DND-41 (cell line): ENCODE measurements at regions not wholly inside any gene's neighbourhood (a gene's known extent, or its start where the extent isn't known, plus 50 kb on each side); places are given as distances from the start of the nearest gene placed in this dataset.

Experiments
- CTCF ChIP-seq: IDR thresholded peaks from 2 replicates; pipeline ENCODE4 v1.5.1; 2012; ENCODE audit warnings: borderline replicate concordance, low read length, moderate library complexity, mild to moderate bottlenecking; ENCODE audit not compliant: poor library complexity, severe bottlenecking; ENCODE audit errors: extremely low read depth
- EZH2 ChIP-seq: IDR thresholded peaks from 3 replicates; pipeline ENCODE4 v1.6.1; 2012; ENCODE audit warnings: borderline replicate concordance, low read depth, mild to moderate bottlenecking, moderate library complexity, low read length, inconsistent platforms; ENCODE audit not compliant: severe bottlenecking

GRCh38 chr1:165053351-165053750 lies 303.2 kb downstream of the LMX1A start:
- TF ChIP-seq CTCF (no peak), EZH2 (no peak)
